GM21390 (cell line): ENCODE measurements at regions not wholly inside any gene's neighbourhood (a gene's known extent, or its start where the extent isn't known, plus 50 kb on each side); places are given as distances from the start of the nearest gene placed in this dataset.
A peak's percentile ranks its signal among the peaks of the same experiment; 100 is the strongest.

Experiments
- ATAC-seq: cut with Tn5 transposase; IDR thresholded peaks from one replicate; pipeline ENCODE4 v1.9.1; 2021; ENCODE audit not compliant: unreplicated experiment

DNA sequence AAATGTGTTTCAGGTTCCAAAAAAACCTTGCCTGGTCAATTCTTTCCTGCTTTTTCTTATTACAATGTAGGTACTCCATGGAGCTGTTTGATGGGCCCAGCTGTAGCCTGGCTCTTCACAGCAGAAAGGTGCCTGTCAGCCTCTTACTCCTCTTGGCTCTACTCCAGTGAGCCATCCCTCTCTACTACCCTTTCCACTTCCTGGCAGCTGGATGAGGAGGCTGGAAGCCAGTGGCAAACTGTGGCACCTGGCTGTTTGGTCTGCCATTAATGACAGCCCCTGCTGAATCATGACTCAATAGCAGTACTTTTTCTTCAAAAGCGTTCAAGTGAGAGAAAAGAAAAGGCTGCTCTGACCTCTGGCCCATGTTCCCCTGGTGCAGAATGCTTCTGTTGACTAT lies 618.1 kb downstream of the PYDC2 start:
- ATAC-seq, result no peak

- ATAC-seq, result no peak
These were observed 619.4 kb downstream of the PYDC2 start for GRCh38 chr3:192080336-192080735.

GRCh38 chr3:192082730-192083660 lies 622.0 kb downstream of the PYDC2 start:
- ATAC-seq, result peak; percentile 94
